HK-2 (cell line): ENCODE measurements at regions not wholly inside any gene's neighbourhood (a gene's known extent, or its start where the extent isn't known, plus 50 kb on each side); places are given as distances from the start of the nearest gene placed in this dataset.
A peak's percentile ranks its signal among the peaks of the same experiment; 100 is the strongest.

Source experiments
- DNase-seq: peaks from one replicate; pipeline ENCODE4 v3.0.0-alpha.2; 2018; ENCODE audit not compliant: unreplicated experiment

DNA sequence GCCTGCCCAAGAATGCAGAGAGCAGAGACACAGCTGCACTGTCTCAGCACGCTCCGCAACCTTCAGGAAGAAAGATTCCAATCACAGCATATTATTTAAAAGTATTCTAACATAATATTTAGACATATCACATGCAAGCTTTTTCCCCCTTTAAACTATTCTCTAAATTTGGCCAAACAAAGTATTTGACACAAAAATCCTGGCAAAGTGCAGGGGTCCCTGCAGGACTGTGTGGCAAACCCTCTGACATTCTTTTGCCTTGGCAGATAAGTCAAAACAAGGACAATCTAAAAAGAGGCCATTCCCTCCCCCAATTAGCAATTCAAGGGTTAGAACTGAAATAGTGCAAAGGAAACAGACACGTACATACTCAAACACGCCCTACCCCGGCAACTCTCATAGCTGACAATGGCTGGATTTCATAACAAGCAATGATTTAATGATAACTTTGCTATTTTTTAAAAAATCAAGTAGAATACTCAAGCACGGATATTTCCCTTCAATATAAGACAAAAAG, 225.3 kb downstream of the MRPL39 start:
- no peak for DNase-seq

DNA sequence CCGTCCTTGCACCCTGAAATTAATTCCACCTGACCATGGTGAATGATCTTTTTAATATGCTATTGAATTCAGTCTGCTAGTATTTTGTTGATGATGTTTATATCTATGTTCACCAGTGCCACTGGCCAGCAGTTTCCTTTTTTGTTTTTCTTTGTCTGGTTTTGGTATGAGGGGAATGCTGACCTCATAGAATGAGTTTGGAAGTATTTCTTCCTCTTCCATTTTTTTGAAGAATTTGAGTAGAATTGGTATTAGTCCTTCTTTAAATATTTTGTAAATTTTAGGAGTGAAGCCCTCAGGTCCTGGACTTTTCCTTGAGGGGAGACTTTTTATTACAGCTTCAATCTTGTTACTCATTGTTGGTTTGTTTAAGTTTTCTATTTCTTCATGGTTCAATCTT, 231.6 kb downstream of the MRPL39 start:
- DNase-seq = no peak

DNA sequence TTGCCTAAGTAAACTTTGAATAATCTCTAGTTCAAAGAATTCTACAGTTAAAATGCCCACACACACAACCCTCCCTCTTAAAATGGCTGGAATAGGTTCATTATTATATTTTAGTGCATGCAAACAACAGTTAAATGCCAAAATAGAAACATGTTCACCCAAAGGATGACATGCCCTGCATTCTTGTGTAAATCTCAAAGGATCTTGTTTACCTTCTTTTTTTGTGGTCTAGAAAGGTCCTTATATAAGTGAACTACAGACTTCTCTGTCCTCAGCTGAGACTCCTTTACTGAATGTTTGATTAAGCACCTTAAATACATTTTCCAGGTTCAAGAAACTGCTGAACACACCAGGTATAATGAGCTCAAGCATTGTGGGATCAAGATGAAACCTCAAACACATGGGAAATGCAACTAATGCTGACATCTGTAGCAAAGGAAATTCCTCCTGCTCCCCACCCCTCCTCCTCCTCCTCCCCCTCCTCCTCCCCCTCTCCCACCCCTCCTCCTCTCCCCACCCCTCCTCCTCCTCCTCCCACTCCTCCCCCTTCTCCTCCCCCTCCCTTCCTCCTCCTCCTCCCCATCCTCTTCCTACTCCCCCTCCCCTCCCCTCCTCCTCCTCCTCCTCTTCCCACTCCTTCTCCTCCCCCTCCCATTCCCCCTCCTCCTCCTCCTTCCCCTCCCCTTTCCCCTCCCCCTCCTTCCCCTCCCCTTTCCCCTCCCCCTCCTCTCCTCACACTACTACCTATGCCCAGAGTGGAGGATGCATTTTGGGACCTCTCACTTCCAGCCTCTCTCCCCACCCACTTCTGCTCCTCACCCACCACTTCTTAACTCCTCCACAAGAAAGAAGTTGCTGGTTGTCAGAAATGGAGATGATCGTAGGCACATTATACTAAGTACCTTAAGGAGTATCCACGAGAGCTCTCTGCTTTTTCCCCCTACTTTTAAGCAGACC, 233.9 kb downstream of the MRPL39 start:
- no peak for DNase-seq

DNA sequence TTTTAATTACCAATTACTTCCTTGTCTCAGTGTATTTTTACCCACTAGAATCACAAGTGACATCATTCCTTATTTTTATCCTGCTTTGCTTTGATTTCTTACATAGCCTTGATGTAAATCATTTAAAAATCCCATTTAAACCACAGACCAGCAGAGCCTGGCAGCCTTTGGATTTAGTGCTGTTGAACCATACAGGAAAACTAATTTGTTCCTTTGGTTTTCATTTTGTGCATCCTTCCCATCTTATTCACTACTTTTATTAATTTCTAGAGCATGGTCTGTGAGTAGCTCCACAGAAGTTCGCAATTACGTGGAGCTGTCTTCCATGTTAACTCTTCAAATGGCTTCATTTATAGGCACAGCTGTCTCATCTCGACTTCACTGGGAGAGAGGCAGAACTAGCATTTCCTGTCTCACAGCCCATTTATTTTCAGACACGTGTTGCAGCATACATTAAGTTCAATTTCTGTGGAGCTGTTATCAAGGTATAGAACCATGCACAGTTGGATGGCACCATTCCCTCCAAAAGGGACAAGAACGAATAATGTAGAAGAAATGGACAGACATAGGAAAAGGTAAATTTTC, 235.3 kb downstream of the MRPL39 start:
- no peak for DNase-seq

DNA sequence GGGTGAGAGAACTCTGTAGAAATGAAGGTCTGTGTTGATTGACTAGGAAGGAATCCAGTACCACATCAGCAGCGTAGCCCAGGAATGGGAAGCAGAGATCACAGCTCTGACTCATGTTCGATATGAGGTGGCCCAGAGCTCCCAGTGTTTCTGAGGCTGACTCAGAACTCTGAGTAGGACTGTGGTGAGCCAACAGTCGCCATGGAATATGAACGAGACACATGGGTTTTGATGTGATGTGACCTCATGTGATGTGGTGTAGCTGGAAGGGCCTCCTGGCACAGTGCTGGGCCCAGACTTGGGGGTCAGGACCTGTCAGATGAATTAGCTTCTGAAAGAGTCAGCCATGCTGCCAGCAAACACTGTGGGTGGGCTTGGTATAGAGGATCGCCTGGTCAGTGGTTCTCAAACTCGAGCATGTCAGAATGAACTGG, 237.0 kb downstream of the MRPL39 start:
- DNase-seq = peak; percentile 69

DNA sequence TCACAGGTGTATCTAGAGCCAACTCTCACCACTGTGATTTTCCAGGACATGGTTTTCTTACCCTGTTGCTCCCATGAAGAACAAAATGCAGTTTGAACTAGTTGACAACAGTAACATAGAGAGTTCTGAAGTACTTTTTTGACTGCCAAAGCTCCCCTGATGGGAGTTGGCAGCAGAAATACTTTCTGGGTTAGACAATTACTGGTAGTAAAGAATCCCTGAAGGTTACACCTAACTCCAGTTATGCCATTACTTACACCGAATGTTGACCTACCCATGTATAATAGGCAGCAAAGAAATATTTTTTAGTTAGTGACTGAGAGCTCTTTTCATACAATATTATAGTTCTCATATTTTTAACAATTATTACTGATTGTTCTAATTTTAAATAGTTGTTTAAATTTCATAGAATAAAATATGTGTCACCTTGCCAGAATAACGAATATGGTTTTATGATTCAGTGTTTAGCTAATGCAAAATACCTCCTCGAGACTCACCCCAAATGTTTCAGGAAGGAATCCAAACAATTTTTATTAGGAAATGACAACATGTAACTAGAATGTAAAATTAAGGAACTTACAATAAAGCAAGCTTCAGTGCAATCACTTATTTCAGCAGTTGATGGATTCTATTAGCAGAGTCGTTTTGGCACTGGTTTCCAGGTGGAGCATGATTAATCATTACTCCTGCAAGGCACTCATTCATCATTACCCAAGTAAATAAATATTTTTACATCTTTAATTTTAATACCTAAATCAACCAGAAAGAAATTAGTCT, 237.6 kb downstream of the MRPL39 start:
- DNase-seq = no peak

DNA sequence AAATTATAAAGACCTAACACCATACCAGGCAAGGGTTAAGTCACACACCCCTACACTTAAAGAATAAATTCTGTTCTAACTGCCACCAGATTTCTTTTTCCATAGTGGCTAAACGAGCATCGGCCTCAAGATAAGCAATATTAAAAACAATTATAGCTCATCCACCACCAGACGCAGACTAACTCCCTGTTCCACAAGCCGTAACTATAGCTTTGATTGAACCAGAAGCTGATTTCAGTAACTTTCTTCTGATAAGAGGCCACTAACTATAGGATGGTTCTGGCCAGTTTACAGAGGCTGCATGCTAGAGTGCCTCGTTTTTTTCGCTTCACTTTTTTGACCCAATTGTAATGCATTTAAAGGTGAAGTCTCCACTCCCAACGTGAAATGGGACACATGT, 238.8 kb downstream of the MRPL39 start:
- DNase-seq = no peak

DNA sequence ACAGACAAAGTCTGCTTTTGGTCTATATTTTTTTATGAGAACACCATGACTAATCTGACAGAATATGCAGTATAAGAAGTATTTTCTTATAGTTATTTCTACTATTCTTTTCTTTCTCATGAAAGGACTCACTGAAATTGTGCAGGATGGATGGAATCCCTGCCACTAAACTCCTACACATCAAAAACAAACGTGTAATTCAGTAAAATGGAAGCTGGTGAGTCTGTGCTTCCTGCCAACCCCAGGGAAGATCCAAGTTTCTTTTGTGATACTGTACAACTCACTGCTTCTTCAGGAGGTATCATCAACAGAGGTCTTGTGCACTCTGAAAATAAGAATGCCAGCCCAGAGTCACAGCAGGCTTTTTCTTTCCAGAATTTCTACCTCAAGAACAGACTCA, 241.2 kb downstream of the MRPL39 start:
- no peak for DNase-seq

DNA sequence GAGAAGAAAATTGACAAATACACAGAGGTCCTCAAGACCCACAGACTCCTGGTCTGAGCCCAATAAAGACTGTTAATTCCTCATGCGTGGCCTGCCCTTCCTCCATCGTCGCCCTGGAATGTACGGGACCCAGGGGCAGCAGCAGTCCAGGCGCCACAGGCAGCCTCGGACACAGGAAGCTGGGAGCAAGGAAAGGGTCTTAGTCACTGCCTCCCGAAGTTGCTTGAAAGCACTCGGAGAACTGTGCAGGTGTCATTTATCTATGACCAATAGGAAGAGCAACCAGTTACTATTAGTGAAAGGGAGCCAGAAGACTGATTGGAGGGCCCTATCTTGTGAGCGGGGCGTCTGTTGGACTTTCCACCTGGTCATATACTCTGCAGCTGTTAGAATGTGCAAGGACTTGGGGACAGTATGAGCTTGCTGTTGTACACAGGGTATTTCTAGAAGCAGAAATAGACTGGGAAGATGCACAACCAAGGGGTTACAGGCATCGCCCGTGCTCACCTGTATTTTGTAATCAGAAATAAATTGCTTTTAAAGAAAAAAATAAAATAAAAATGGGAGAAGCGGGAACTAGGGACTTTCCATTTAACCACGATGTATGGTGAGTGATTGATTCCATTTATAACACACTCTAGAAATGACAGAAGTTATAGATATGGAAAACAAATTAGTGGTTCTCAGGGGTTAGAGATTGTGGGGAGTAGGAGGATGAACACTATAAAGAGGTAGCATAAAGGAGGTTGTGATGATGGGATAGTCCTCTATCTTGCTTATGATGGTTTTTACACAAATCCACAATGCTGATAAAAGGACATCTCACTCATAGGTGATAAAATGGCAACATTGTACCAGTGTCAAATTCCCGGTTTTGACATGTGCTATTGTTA, 244.7 kb downstream of the MRPL39 start:
- DNase-seq = no peak

DNA sequence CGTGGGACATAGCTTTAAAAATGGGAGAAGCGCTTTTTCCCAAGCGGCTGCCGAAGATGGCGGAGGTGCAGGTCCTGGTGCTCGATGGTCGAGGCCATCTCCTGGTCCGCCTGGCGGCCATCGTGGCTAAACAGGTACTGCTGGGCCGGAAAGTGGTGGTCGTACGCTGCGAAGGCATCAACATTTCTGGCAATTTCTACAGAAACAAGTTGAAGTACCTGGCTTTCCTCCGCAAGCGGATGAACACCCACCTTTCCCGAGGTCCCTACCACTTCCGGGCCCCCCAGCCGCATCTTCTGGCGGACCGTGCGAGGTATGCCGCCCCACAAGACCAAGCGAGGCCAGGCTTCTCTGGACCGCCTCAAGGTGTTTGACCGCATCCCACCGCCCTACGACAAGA, 245.5 kb downstream of the MRPL39 start:
- DNase-seq = no peak

DNA sequence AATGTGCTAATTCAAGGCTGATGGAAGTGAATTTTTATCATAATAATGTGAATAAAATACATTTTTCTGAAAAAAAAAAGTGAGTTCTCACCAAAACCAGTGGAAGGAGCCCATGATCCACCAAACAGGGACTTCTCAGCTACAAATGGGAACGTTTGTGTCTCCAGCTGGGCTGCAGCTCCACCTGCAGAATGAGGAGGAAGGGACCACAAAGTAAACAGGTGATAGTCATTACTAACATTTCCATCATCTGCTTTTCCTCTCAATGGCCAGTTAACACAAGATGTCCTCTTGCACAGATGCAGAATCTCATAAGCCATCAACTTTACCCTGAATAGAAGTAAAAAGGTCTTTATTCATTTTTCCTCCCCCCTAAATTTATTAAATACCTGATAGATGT, 246.2 kb downstream of the MRPL39 start:
- no peak for DNase-seq

DNA sequence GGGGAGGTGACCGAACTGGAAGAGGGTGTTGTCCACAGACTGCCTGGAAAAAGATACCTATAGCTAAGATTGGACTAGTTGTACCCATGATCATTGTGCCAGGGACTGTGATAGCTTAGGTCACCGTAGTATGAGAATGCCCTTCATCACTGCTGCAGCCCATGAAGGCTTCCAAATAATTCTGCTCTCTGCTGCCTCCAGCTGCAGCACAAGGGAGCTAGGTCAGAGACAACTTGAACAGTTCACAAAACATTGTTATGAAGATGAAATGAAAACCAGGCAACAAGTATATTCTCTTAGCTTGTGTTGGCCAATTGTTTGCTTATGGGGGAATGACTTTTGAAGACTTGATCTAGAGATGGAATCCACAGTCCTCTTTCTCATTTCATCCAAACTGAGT, 246.7 kb downstream of the MRPL39 start:
- no peak for DNase-seq

DNA sequence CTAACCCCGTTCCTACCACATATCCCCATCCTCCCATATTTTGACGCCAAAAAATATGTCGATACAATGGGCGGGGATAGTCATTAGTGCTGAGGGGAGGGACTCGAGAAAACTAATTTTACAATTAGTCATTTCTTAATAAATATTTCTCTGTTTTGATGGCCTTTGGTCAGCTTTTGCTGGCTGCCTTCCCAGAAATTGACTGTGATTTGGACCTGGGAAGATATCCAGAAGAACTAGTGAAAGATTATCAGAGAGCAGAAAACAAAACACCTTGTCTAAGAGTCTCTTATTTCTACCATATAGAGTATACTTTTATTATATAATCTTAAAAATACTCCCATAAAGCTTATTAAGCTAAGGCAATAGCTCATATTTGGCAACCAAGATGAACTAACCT, 247.6 kb downstream of the MRPL39 start:
- DNase-seq = no peak

DNA sequence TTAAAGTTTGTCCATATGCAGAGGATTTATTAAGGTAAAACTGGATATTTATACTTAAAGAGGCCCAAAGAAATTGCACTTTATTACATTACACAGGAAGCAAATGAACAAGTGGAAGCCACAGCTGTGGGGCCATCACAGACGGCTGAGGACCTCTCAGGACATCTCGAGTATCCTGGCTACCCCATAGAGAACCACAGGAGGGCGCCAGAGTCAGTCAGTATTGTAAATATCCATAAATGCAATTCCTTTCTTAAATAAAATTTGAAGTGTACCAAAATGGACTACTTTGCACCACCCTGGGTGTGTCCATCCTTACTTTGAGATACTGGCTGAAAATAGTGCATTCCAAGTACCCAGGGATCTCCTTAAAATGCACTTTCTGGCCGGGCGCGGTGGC, 257.2 kb downstream of the MRPL39 start:
- DNase-seq = peak; percentile 19

DNA sequence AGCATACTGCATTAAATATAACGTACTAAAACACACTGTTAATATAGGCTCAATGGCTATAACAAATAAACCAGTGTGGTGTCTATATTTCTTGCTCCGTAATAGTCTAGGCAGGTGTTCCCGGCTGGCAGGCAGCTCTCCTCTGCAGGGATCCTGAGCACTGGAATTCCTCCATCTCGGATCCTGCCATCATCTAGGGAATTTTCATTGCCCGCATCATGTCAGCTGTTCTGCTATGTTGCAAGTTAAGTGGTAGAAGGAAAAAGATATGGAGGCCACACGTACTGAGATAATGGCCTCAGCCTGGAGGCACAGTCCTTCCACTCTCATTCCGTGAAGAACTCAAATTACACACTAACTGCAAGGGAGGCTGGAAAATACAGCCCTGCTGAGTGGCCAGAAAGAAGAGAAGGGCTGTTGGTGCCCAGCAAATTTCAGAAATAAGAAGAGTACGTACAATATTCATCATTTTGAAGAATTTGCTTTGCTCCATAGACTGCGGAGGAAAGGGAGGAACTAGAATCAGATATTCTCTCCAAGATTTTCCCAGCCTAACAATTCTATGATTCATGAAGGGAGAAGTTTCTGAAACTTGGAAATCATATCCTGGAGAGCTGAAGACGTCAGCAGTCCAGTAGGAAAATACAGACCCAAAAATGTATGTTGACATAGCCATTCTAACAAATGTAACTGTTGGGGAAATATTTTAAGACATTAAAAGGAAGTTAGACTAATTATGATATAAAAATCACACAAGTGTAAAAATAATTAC, 263.3 kb downstream of the MRPL39 start:
- DNase-seq = no peak

DNA sequence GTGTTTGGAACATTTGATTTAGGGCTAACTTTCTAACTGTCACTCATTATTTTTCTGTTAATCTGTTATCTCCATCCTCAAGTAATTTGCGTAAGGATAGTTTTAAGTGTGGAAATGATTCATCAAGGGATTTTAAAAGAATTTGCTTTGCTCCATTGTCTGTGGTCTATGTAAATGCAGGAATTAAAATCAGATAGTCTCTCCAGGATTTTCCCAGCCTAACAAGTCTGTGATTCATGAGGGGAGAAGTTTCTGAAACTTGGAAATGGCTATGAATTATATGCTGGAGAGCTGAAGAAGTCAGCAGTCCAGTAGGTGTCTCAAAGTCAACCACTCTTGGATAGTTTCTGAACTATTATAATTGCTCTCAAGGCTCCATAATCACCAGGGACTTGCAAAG, 264.5 kb downstream of the MRPL39 start:
- DNase-seq = no peak

DNA sequence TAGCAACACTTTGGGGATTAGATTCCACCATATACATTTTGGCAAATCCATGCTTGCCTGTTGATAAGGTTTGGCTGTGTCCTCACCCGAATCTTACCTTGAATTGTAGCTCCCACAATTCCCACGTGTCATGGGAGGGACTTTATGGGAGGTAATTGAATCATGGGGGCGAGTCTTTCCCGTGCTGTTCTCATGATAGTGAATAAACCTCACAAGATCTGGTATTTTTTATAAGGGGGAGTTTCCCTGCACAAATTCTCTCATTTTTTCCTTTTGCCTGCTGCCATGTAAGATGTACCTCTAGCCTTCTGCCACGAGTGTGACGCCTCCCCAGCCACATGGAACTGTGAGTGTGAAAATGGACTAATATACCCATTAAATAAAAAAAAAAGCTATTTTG, 265.3 kb downstream of the MRPL39 start:
- DNase-seq = no peak

DNA sequence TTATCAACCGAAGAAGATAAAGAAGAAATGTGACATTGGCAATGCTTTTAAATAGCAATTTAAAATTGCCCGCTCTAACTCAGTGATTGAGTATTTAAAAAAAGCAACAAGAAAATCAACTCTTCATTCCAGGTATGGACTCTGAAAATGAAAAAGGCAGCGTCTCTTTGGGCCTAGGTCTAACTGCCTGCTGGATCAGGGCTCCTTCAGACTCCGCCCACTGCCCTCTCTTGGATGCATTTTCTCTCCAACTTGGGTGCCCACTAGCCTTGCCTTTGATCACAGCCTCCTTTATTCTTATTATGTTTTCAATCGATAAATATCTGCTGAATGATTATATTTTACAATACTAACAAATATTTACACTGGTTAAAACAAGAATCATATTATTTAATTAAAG, 268.9 kb downstream of the MRPL39 start:
- DNase-seq = no peak

DNA sequence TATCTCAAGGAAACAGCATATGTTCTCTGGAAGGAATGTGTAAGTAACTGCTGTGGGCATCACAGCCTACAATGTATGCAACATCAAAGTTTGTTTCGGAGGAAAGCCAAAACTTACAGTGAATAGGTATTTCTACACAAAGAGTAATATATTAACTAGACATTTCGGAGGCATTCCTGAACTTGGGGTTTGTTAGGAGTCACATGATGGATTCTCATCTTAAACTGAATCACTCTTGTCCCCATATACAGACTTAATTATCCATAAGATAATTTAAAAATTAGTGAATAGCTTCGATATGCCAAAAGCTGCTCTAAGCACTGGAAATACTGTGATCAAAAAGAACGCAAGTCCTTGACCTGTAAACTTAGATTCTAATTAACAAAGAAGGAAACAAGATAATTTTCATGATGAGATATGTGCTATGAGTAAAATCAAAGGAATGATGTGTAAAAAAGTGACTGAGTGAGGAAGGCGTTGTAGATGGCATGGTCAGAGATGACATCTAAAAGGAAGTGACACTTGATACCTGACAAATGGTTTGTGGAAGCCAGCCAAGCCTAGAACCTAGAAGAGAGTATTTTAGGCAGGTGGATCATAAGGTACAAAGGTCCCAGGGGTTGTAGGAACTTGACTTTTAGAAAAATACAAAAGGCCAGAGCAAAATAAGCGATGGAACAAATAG, 273.1 kb downstream of the MRPL39 start:
- DNase-seq = no peak

DNA sequence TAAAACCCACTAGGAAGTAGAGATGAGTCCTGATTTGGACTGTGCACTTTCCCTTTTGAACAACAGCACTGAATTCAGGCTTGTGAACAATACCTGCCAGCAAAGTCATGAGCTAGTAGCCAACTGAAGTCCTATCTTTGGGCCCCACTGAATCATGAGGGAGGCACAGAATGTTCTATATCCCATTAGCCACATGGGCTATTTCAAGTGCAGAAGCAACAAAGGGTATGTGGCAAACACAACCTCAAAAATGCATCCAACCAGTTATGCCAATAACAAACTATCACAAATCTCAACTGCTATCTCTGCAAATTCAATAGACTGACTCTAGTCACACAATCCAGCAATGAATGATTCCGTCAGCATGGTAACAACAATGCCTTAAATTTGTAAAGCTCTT, 276.0 kb downstream of the MRPL39 start:
- no peak for DNase-seq
